ENCODE measurements at regions not wholly inside any gene's neighbourhood (a gene's known extent, or its start where the extent isn't known, plus 50 kb on each side); places are given as distances from the start of the nearest gene placed in this dataset.

- Histone ChIP-seq H3K36me3 (ENCODE audit: insufficient read depth, low read length) (no peaks in the 10 kb centered on the region), H3K9ac (ENCODE audit: low read depth, low read length) (no peak overlapping the region), H3K9me3 (ENCODE audit: control insufficient read depth, insufficient read depth, low read length) (no peaks in the 10 kb centered on the region), H3K4me1 (ENCODE audit: insufficient read depth, low read length) (no peaks in the 10 kb centered on the region)
Measured at GRCh38 chr12:127656266-127656665, 610.7 kb upstream of the TMEM132C start.

- Histone ChIP-seq H3K36me3 (ENCODE audit: insufficient read depth, low read length) (no peaks in the 10 kb centered on the region), H3K9me3 (ENCODE audit: control insufficient read depth, insufficient read depth, low read length) (no peaks in the 10 kb centered on the region), H3K9ac (ENCODE audit: low read depth, low read length) (no peak overlapping the region), H3K4me1 (ENCODE audit: insufficient read depth, low read length) (no peaks in the 10 kb centered on the region)
Measured at GRCh38 chr12:127657036-127657435, 609.9 kb upstream of the TMEM132C start.

- H3K36me3 ChIP-seq (ENCODE audit: insufficient read depth, low read length): no peaks in the 10 kb centered on the region
Measured at GRCh38 chr12:127660961-127661360, 606.0 kb upstream of the TMEM132C start.

GRCh38 chr12:127663716-127664115 is 603.3 kb upstream of the TMEM132C start:
- no peaks in the 10 kb centered on the region for H3K9me3 ChIP-seq (ENCODE audit: control insufficient read depth, insufficient read depth, low read length)
- no peak overlapping the region for H3K9ac ChIP-seq (ENCODE audit: low read depth, low read length)
- H3K4me1 ChIP-seq (ENCODE audit: insufficient read depth, low read length): no peaks in the 10 kb centered on the region
- H3K36me3 ChIP-seq (ENCODE audit: insufficient read depth, low read length): no peaks in the 10 kb centered on the region

More at GRCh38 chr12:127660961-127661360, 606.0 kb upstream of the TMEM132C start:
- Histone ChIP-seq H3K9ac (ENCODE audit: low read depth, low read length) (no peak overlapping the region), H3K4me1 (ENCODE audit: insufficient read depth, low read length) (no peaks in the 10 kb centered on the region), H3K9me3 (ENCODE audit: control insufficient read depth, insufficient read depth, low read length) (no peaks in the 10 kb centered on the region)

- no peak overlapping the region for H3K9ac ChIP-seq (ENCODE audit: low read depth, low read length)
Measured at GRCh38 chr12:127664901-127665300, 602.1 kb upstream of the TMEM132C start.

GRCh38 chr12:127667131-127667685 is 599.8 kb upstream of the TMEM132C start:
- no peaks in the 10 kb centered on the region for H3K36me3 ChIP-seq (ENCODE audit: insufficient read depth, low read length)
- H3K4me1 ChIP-seq (ENCODE audit: insufficient read depth, low read length): no peaks in the 10 kb centered on the region
- no peaks in the 10 kb centered on the region for H3K9me3 ChIP-seq (ENCODE audit: control insufficient read depth, insufficient read depth, low read length)

More at GRCh38 chr12:127664901-127665300, 602.1 kb upstream of the TMEM132C start:
- Histone ChIP-seq H3K4me1 (ENCODE audit: insufficient read depth, low read length) (no peaks in the 10 kb centered on the region), H3K9me3 (ENCODE audit: control insufficient read depth, insufficient read depth, low read length) (no peaks in the 10 kb centered on the region), H3K36me3 (ENCODE audit: insufficient read depth, low read length) (no peaks in the 10 kb centered on the region)

GRCh38 chr12:127670294-127670693 is 596.7 kb upstream of the TMEM132C start:
- H3K4me1 ChIP-seq (ENCODE audit: insufficient read depth, low read length): no peaks in the 10 kb centered on the region
- H3K9ac ChIP-seq (ENCODE audit: low read depth, low read length): no peak overlapping the region
- H3K9me3 ChIP-seq (ENCODE audit: control insufficient read depth, insufficient read depth, low read length): no peaks in the 10 kb centered on the region
- H3K36me3 ChIP-seq (ENCODE audit: insufficient read depth, low read length): no peaks in the 10 kb centered on the region

More at GRCh38 chr12:127667131-127667685, 599.8 kb upstream of the TMEM132C start:
- H3K9ac ChIP-seq (ENCODE audit: low read depth, low read length): no peak overlapping the region

GRCh38 chr12:127670796-127671195 is 596.2 kb upstream of the TMEM132C start:
- Histone ChIP-seq H3K36me3 (ENCODE audit: insufficient read depth, low read length) (no peaks in the 10 kb centered on the region), H3K9ac (ENCODE audit: low read depth, low read length) (no peak overlapping the region), H3K9me3 (ENCODE audit: control insufficient read depth, insufficient read depth, low read length) (no peaks in the 10 kb centered on the region), H3K4me1 (ENCODE audit: insufficient read depth, low read length) (no peaks in the 10 kb centered on the region)

- Histone ChIP-seq H3K4me1 (ENCODE audit: insufficient read depth, low read length) (no peaks in the 10 kb centered on the region), H3K36me3 (ENCODE audit: insufficient read depth, low read length) (no peaks in the 10 kb centered on the region), H3K9me3 (ENCODE audit: control insufficient read depth, insufficient read depth, low read length) (no peaks in the 10 kb centered on the region), H3K9ac (ENCODE audit: low read depth, low read length) (no peak overlapping the region)
Measured at GRCh38 chr12:127675936-127676335, 591.0 kb upstream of the TMEM132C start.

- Histone ChIP-seq H3K9me3 (ENCODE audit: control insufficient read depth, insufficient read depth, low read length) (no peaks in the 10 kb centered on the region), H3K36me3 (ENCODE audit: insufficient read depth, low read length) (no peaks in the 10 kb centered on the region), H3K4me1 (ENCODE audit: insufficient read depth, low read length) (no peaks in the 10 kb centered on the region), H3K9ac (ENCODE audit: low read depth, low read length) (no peak overlapping the region)
Measured at GRCh38 chr12:127677537-127678131, 589.3 kb upstream of the TMEM132C start.

- 0 out of 2 replicates have a peak, but pooled peaks cover 7% of the 10 kb centered on the region for H3K9me3 ChIP-seq (ENCODE audit: control insufficient read depth, insufficient read depth, low read length)
- H3K4me1 ChIP-seq (ENCODE audit: insufficient read depth, low read length): no peaks in the 10 kb centered on the region
- H3K9ac ChIP-seq (ENCODE audit: low read depth, low read length): no peak overlapping the region
- H3K36me3 ChIP-seq (ENCODE audit: insufficient read depth, low read length): no peaks in the 10 kb centered on the region; the same call in 1 of the 2 replicates
Measured at GRCh38 chr12:127678945-127679344, 588.0 kb upstream of the TMEM132C start.

- Histone ChIP-seq H3K4me1 (ENCODE audit: insufficient read depth, low read length) (no peaks in the 10 kb centered on the region), H3K9me3 (ENCODE audit: control insufficient read depth, insufficient read depth, low read length) (0 out of 2 replicates have a peak, but pooled peaks cover 8% of the 10 kb centered on the region), H3K9ac (ENCODE audit: low read depth, low read length) (no peak overlapping the region), H3K36me3 (ENCODE audit: insufficient read depth, low read length) (no peaks in the 10 kb centered on the region; the same call in 1 of the 2 replicates)
Measured at GRCh38 chr12:127680516-127680915, 586.5 kb upstream of the TMEM132C start.

GRCh38 chr12:127681151-127681754 is 585.7 kb upstream of the TMEM132C start:
- Histone ChIP-seq H3K4me1 (ENCODE audit: insufficient read depth, low read length) (no peaks in the 10 kb centered on the region), H3K9me3 (ENCODE audit: control insufficient read depth, insufficient read depth, low read length) (0 out of 2 replicates have a peak, but pooled peaks cover 10% of the 10 kb centered on the region), H3K36me3 (ENCODE audit: insufficient read depth, low read length) (no peaks in the 10 kb centered on the region; the same call in 1 of the 2 replicates), H3K9ac (ENCODE audit: low read depth, low read length) (no peak overlapping the region)

- Histone ChIP-seq H3K9ac (ENCODE audit: low read depth, low read length) (no peak overlapping the region), H3K4me1 (ENCODE audit: insufficient read depth, low read length) (no peaks in the 10 kb centered on the region), H3K36me3 (ENCODE audit: insufficient read depth, low read length) (no peaks in the 10 kb centered on the region; the same call in 1 of the 2 replicates), H3K9me3 (ENCODE audit: control insufficient read depth, insufficient read depth, low read length) (0 out of 2 replicates have a peak, but pooled peaks cover 10% of the 10 kb centered on the region)
Measured at GRCh38 chr12:127685491-127685890, 581.5 kb upstream of the TMEM132C start.

- Histone ChIP-seq H3K36me3 (ENCODE audit: insufficient read depth, low read length) (no peaks in the 10 kb centered on the region; the same call in 1 of the 2 replicates), H3K9me3 (ENCODE audit: control insufficient read depth, insufficient read depth, low read length) (0 out of 2 replicates have a peak, but pooled peaks cover 10% of the 10 kb centered on the region), H3K4me1 (ENCODE audit: insufficient read depth, low read length) (no peaks in the 10 kb centered on the region), H3K9ac (ENCODE audit: low read depth, low read length) (no peak overlapping the region)
Measured at GRCh38 chr12:127685931-127686330, 581.0 kb upstream of the TMEM132C start.

Data from ES-I3 (cell line).